Esophagus muscularis mucosa (tissue), 4 donors: ENCODE measurements at regions not wholly inside any gene's neighbourhood (a gene's known extent, or its start where the extent isn't known, plus 50 kb on each side); places are given as distances from the start of the nearest gene placed in this dataset.

Source experiments
- DNase-seq: peaks from one replicate; pipeline ENCODE4 v3.0.0-alpha.2; 2017; ENCODE audit errors: extremely low spot score
- H3K27ac ChIP-seq, 4 donors: fragments of 200-600 bp; sonication (generic); replicated peaks in 1 of 4; 1 replicate in 3 of 4; 2 replicates in 1 of 4; pipeline ENCODE4 v1.5.1; 2016 to 2019; ENCODE audit warnings: mild to moderate bottlenecking in 1 of 4
- H3K27me3 ChIP-seq, 4 donors: fragments of 200-600 bp; sonication (generic); one replicate each; pipeline versions ENCODE4 v1.5.1 to v1.6.0; 2016 to 2019
- H3K36me3 ChIP-seq, 4 donors: fragments of 200-600 bp; sonication (generic); one replicate each; pipeline ENCODE4 v1.5.1; 2016 to 2019
- H3K4me1 ChIP-seq, 4 donors: fragments of 200-600 bp; sonication (generic); one replicate each; pipeline ENCODE4 v1.5.1; 2016 to 2019
- H3K4me3 ChIP-seq, 4 donors: fragments of 200-600 bp; sonication (generic); 1 replicate in 2 of 4; 2 replicates in 2 of 4; pipeline ENCODE4 v1.5.1; 2016 to 2019; ENCODE audit warnings: mild to moderate bottlenecking in 4 of 4, moderate library complexity in 1 of 4
- H3K9me3 ChIP-seq, 4 donors: fragments of 200-600 bp; sonication (generic); 1 replicate in 3 of 4; 2 replicates in 1 of 4; pipeline ENCODE4 v1.5.1; 2016 to 2019
- EP300 ChIP-seq: sonication (generic); formaldehyde crosslinking; IDR thresholded peaks from one replicate; pipeline ENCODE4 v1.6.1; 2017; ENCODE audit warnings: antibody characterized with exemption
- POLR2A ChIP-seq: fragments of 450-650 bp; IDR thresholded peaks from one replicate; pipeline ENCODE4 v1.6.1; 2017; ENCODE audit warnings: antibody characterized with exemption, moderate library complexity, mild to moderate bottlenecking, low read depth
- POLR2AphosphoS5 ChIP-seq, 2 donors: sonication (generic); formaldehyde crosslinking; IDR thresholded peaks; one replicate each; pipeline ENCODE4 v1.6.1; 2017; ENCODE audit warnings: antibody characterized with exemption in 2 of 2
- WGBS: methylation state at CpG from one replicate; pipeline ENCODE4 v1.1.5; 2018; 5-methylcytosine and 5-hydroxymethylcytosine counted together
- intact Hi-C: fragments of 100-400 bp; cut with DNase I; formaldehyde crosslinking; loops from one replicate; pipeline ENCODE4 v1.15.1; 2023
- TF ChIP-seq, protein P1 (sequence below), 3 experiments: fragments of 200-600 bp in 2 of 3; fragments of 450-650 bp in 1 of 3; sonication (generic) in 2 of 3; IDR thresholded peaks; one replicate each; pipeline ENCODE4 v1.5.1; 2017 to 2019; ENCODE audit warnings: antibody characterized with exemption in 3 of 3, mild to moderate bottlenecking in 2 of 3, moderate library complexity in 1 of 3

DNA sequence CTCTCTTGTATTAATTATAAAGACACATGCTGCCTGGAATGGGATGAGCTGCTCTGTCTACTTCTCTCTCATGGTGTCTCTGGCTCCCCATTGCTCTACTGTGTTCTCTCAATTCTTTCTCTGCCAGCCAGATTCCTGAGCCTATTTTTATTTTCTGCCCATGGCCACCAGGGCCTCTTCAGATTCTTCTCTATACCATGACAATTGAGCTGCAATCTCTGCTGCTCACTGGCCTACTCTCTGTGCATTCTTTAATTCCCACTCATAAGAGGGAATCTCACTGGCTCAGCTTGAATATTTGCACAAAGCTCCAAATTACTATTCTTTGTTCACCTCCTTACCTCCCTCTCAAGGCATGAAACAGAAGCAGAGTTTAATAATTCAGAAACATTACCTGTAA is 161.4 kb upstream of the GULP1 start:
- intact Hi-C loops, result no loop called here

DNA sequence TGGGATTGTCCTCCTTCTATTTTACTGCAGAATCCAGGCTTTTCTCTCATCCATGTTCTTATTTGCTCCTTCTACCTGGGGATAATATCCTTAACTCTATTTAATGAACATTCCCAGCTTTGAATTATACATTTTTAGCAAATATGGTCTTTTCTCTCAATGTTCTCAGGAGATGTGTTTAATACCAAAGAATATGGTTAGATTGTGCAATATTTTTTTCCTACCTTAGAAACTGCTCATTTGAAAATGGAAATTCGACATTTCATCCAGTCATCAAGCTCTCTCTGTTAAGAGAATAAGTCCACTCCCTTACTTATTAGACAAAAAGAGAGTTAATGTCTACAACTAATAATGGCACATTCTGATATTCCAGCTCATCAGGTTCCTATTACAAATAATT is 160.4 kb upstream of the GULP1 start:
- 79% methylated on average over 1 of the region's 1 CpG for WGBS
- TF ChIP-seq POLR2A, result no peak
- TF ChIP-seq EP300, result no peak
- TF ChIP-seq, protein P1, sequence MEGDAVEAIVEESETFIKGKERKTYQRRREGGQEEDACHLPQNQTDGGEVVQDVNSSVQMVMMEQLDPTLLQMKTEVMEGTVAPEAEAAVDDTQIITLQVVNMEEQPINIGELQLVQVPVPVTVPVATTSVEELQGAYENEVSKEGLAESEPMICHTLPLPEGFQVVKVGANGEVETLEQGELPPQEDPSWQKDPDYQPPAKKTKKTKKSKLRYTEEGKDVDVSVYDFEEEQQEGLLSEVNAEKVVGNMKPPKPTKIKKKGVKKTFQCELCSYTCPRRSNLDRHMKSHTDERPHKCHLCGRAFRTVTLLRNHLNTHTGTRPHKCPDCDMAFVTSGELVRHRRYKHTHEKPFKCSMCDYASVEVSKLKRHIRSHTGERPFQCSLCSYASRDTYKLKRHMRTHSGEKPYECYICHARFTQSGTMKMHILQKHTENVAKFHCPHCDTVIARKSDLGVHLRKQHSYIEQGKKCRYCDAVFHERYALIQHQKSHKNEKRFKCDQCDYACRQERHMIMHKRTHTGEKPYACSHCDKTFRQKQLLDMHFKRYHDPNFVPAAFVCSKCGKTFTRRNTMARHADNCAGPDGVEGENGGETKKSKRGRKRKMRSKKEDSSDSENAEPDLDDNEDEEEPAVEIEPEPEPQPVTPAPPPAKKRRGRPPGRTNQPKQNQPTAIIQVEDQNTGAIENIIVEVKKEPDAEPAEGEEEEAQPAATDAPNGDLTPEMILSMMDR (IDR thresholded peaks at IDR 0.05), result no peak
- TF ChIP-seq POLR2AphosphoS5 (IDR thresholded peaks at IDR 0.05), result no peak

More for the DNA sequence above, 161.4 kb upstream of the GULP1 start:
- TF ChIP-seq, protein P1 (IDR thresholded peaks at IDR 0.05), result no peak
- TF ChIP-seq EP300 (no peak), POLR2A (no peak), POLR2AphosphoS5 (IDR thresholded peaks at IDR 0.05) (no peak)
- H3K4me3 ChIP-seq, result no peak overlapping the region
- no peaks in the 10 kb centered on the region for H3K36me3 ChIP-seq
- H3K27me3 ChIP-seq, result no peaks in the 10 kb centered on the region
- no peaks in the 10 kb centered on the region for H3K9me3 ChIP-seq
- no peak overlapping the region for H3K27ac ChIP-seq
- no peaks in the 10 kb centered on the region for H3K4me1 ChIP-seq
- no peak for DNase-seq

DNA sequence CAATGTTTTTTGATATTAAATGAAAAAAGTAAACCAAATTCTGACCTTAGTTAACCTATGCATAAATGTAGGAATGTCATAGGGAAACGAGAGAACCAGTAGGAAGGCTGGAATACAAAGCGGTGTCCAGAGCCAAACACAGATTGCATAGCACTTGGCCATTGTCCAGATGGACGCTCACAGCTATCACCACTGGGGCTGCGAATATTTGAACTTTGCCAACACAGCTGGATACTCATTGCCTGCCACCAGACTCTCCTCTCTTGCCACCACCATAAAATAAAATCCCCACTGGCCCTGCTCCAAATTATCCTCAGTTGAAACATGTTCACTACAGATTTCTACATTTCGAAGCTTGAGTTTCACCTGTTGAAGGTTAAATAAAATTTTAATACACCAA is 159.3 kb upstream of the GULP1 start:
- Histone ChIP-seq H3K4me1 (no peaks in the 10 kb centered on the region), H3K9me3 (no peaks in the 10 kb centered on the region), H3K27ac (no peak overlapping the region), H3K4me3 (no peak overlapping the region), H3K27me3 (no peaks in the 10 kb centered on the region), H3K36me3 (no peaks in the 10 kb centered on the region)
- TF ChIP-seq, protein P1 (IDR thresholded peaks at IDR 0.05), result no peak
- TF ChIP-seq POLR2AphosphoS5 (IDR thresholded peaks at IDR 0.05), result no peak
- TF ChIP-seq EP300, result no peak
- no peak for TF ChIP-seq POLR2A
- intact Hi-C loops, result no loop called here
- no peak for DNase-seq
- WGBS, result 55% methylated on average over 5 of the region's 5 CpGs

More for the DNA sequence above, 160.4 kb upstream of the GULP1 start:
- intact Hi-C loops, result no loop called here
- Histone ChIP-seq H3K9me3 (no peaks in the 10 kb centered on the region), H3K36me3 (no peaks in the 10 kb centered on the region), H3K27ac (no peak overlapping the region), H3K4me3 (no peak overlapping the region), H3K27me3 (no peaks in the 10 kb centered on the region), H3K4me1 (no peaks in the 10 kb centered on the region)
- DNase-seq, result no peak

DNA sequence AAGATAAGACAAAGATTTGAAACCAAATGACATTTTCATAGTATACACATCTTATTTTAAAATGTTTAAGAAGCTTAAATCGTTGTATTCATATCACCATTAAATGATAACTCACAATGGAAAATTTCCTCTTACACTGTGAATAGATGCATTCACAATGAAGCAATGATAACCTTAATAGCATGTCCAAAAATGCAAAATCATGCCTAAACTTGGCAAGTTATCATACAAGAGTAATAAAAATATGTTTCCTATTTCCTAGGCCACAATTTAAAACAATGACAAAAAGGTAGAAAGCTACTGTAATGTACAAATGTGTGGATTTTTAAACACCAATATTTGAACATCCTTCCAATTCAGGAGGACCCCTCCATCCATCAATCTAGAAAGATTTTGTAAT is 157.4 kb upstream of the GULP1 start:
- TF ChIP-seq, protein P1 (IDR thresholded peaks at IDR 0.05), result no peak
- TF ChIP-seq POLR2A (no peak), EP300 (no peak), POLR2AphosphoS5 (IDR thresholded peaks at IDR 0.05) (no peak)
- Histone ChIP-seq H3K4me1 (no peaks in the 10 kb centered on the region), H3K27ac (no peak overlapping the region), H3K27me3 (no peaks in the 10 kb centered on the region), H3K4me3 (no peak overlapping the region), H3K9me3 (no peaks in the 10 kb centered on the region), H3K36me3 (no peaks in the 10 kb centered on the region)
- intact Hi-C loops, result no loop called here
- DNase-seq, result no peak
- WGBS, result 60% methylated on average over 1 of the region's 1 CpG

DNA sequence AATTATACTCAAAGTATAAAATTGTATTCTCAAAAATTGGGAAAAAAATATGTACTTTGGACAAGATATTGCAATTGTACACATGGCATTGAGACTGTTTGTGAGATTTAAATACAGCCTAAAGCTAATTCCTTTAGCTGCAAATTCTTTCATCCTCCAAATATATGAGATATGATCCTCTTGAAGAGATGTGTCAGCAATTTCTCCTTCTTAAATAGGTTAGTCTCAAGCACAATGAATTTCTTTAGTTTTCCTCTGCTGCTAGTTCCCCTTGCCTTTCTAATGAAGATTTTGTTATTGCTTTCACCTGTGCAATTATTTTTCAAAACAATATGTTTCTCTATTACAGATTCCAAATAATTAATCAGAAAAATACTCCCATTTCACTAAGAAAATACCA is 153.4 kb upstream of the GULP1 start:
- intact Hi-C loops, result no loop called here
- H3K27me3 ChIP-seq, result no peaks in the 10 kb centered on the region
- H3K9me3 ChIP-seq, result no peaks in the 10 kb centered on the region
- no peaks in the 10 kb centered on the region for H3K36me3 ChIP-seq
- H3K4me3 ChIP-seq, result no peak overlapping the region
- TF ChIP-seq POLR2AphosphoS5 (IDR thresholded peaks at IDR 0.05), result no peak
- TF ChIP-seq, protein P1 (IDR thresholded peaks at IDR 0.05), result no peak
- TF ChIP-seq EP300, result no peak
- no peak for TF ChIP-seq POLR2A
- no peaks in the 10 kb centered on the region for H3K4me1 ChIP-seq
- no peak for DNase-seq
- no peak overlapping the region for H3K27ac ChIP-seq
